ENCODE measurements at regions not wholly inside any gene's neighbourhood (a gene's known extent, or its start where the extent isn't known, plus 50 kb on each side); places are given as distances from the start of the nearest gene placed in this dataset.

DNA sequence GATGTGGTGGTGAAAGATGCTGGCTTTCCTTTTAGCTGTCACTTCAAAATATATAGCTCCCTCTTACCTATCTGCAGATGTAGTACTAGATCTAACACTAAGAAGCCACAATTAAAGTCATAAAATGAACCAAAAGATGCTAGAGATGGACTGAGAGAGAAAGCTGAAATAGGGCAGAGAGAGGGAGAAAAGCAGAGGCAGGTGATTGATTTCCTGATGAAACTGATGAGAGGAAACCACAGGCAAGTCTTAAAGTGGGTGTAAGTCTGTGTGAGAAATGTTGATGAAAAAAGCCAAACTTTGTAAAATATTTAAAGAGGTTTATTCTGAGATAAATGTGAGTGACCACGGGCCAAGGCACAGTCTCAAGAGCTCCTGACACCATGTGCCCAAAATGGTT lies 194.3 kb upstream of the MBL2 start:
- Histone ChIP-seq H3K27me3 (no peaks in the 10 kb centered on the region), H3K9me3 (no peaks in the 10 kb centered on the region), H3K27ac (no peak overlapping the region), H3K4me3 (no peak overlapping the region), H3K36me3 (no peaks in the 10 kb centered on the region), H3K4me1 (no peaks in the 10 kb centered on the region)
- intact Hi-C loops (cut with DNase I; ENCODE audit: low total_unique reads) (no loop called here), in situ Hi-C loops (cut with MboI; ENCODE audit: low sequenced_read_pairs in 4 of 4) (no loop called here)
- TF ChIP-seq POLR2A (IDR thresholded peaks at IDR 0.05): no peak
- TF ChIP-seq, protein P1, sequence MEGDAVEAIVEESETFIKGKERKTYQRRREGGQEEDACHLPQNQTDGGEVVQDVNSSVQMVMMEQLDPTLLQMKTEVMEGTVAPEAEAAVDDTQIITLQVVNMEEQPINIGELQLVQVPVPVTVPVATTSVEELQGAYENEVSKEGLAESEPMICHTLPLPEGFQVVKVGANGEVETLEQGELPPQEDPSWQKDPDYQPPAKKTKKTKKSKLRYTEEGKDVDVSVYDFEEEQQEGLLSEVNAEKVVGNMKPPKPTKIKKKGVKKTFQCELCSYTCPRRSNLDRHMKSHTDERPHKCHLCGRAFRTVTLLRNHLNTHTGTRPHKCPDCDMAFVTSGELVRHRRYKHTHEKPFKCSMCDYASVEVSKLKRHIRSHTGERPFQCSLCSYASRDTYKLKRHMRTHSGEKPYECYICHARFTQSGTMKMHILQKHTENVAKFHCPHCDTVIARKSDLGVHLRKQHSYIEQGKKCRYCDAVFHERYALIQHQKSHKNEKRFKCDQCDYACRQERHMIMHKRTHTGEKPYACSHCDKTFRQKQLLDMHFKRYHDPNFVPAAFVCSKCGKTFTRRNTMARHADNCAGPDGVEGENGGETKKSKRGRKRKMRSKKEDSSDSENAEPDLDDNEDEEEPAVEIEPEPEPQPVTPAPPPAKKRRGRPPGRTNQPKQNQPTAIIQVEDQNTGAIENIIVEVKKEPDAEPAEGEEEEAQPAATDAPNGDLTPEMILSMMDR (IDR thresholded peaks at IDR 0.05 in 4 of 5, conservative IDR thresholded peaks at IDR 0.05 in 1 of 5): no peak
- no peak for DNase-seq
- no peak for ATAC-seq

GRCh38 chr10:52965938-52966401 lies 193.4 kb upstream of the MBL2 start:
- Histone ChIP-seq H3K4me1 (no peaks in the 10 kb centered on the region), H3K27ac (no peak overlapping the region), H3K36me3 (no peaks in the 10 kb centered on the region), H3K27me3 (no peaks in the 10 kb centered on the region), H3K9me3 (no peaks in the 10 kb centered on the region), H3K4me3 (no peak overlapping the region)
- ATAC-seq (no peak), DNase-seq (no peak)
- no peak for TF ChIP-seq POLR2A (IDR thresholded peaks at IDR 0.05)
- TF ChIP-seq, protein P1 (IDR thresholded peaks at IDR 0.05 in 4 of 5, conservative IDR thresholded peaks at IDR 0.05 in 1 of 5): no peak
- intact Hi-C loops (cut with DNase I; ENCODE audit: low total_unique reads): no loop called here
- in situ Hi-C loops (cut with MboI; ENCODE audit: low sequenced_read_pairs in 4 of 4): no loop called here

GRCh38 chr10:52965509-52965908 lies 192.9 kb upstream of the MBL2 start:
- in situ Hi-C loops (cut with MboI; ENCODE audit: low sequenced_read_pairs in 4 of 4): no loop called here
- no peak overlapping the region for H3K27ac ChIP-seq
- TF ChIP-seq POLR2A (IDR thresholded peaks at IDR 0.05): no peak
- TF ChIP-seq, protein P1 (IDR thresholded peaks at IDR 0.05 in 4 of 5, conservative IDR thresholded peaks at IDR 0.05 in 1 of 5): no peak
- H3K4me1 ChIP-seq: no peaks in the 10 kb centered on the region
- ATAC-seq (no peak), DNase-seq (no peak)
- H3K27me3 ChIP-seq: no peaks in the 10 kb centered on the region
- H3K36me3 ChIP-seq: no peaks in the 10 kb centered on the region
- no peak overlapping the region for H3K4me3 ChIP-seq
- intact Hi-C loops (cut with DNase I; ENCODE audit: low total_unique reads): no loop called here
- no peaks in the 10 kb centered on the region for H3K9me3 ChIP-seq

DNA sequence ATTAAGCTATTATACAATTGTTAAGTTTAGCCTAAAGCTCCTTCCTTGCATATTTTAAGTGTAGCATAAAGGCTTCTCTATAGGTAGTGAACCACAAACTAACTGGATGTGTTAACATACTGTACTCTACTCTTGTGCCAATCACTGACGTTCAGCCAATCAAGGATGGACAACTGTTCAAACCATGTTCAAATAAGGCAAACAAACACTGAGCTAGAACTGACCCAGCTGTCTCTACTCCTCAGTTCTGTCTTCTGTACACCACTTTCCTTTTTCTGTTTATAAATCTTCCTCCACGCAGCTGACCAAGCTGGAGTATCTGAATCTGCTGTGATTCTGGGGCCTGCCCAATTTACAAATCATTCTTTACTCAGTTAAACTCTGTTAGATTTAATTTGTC lies 188.7 kb upstream of the MBL2 start:
- TF ChIP-seq POLR2A (IDR thresholded peaks at IDR 0.05): no peak
- TF ChIP-seq, protein P1 (IDR thresholded peaks at IDR 0.05 in 4 of 5, conservative IDR thresholded peaks at IDR 0.05 in 1 of 5): no peak
- in situ Hi-C loops (cut with MboI; ENCODE audit: low sequenced_read_pairs in 4 of 4): no loop called here
- H3K4me1 ChIP-seq: no peaks in the 10 kb centered on the region
- no peaks in the 10 kb centered on the region for H3K36me3 ChIP-seq
- intact Hi-C loops (cut with DNase I; ENCODE audit: low total_unique reads): no loop called here
- no peak for ATAC-seq
- no peak for DNase-seq
- no peaks in the 10 kb centered on the region for H3K27me3 ChIP-seq
- no peaks in the 10 kb centered on the region for H3K9me3 ChIP-seq
- H3K27ac ChIP-seq: no peak overlapping the region
- H3K4me3 ChIP-seq: no peak overlapping the region

DNA sequence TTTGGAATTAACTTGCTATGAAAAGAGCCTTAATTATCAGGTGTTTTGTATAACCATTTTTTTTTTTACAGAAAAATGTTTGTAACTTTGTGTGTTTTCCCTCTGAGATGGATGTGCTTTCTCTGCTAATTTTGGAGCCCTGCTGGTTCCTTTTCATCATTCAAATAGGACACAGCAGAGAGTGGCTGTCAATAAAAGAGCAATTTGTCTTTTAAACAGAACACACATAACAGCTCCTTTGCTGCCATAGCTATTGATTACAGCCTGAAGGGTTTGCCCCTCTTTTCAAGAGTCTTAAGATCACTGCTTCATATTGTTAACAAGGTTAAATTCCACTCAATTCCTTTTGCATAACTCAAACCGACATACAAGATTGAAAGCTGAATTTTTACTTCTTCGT lies 187.2 kb upstream of the MBL2 start:
- H3K9me3 ChIP-seq: no peaks in the 10 kb centered on the region
- intact Hi-C loops (cut with DNase I; ENCODE audit: low total_unique reads) (no loop called here), in situ Hi-C loops (cut with MboI; ENCODE audit: low sequenced_read_pairs in 4 of 4) (no loop called here)
- no peak overlapping the region for H3K4me3 ChIP-seq
- H3K4me1 ChIP-seq: no peaks in the 10 kb centered on the region
- no peaks in the 10 kb centered on the region for H3K36me3 ChIP-seq
- H3K27me3 ChIP-seq: no peaks in the 10 kb centered on the region
- DNase-seq: no peak
- no peak for ATAC-seq
- no peak for TF ChIP-seq POLR2A (IDR thresholded peaks at IDR 0.05)
- TF ChIP-seq, protein P1 (IDR thresholded peaks at IDR 0.05 in 4 of 5, conservative IDR thresholded peaks at IDR 0.05 in 1 of 5): no peak
- no peak overlapping the region for H3K27ac ChIP-seq
